Transverse colon (tissue), 4 donors: ENCODE measurements at regions not wholly inside any gene's neighbourhood (a gene's known extent, or its start where the extent isn't known, plus 50 kb on each side); places are given as distances from the start of the nearest gene placed in this dataset.
"Not testable (repeated sequence)": the region's sequence is repeated elsewhere in the genome, so short reads cannot be mapped to it uniquely, and the experiment has no call there.

ENCODE experiments used
- DNase-seq: peaks from one replicate; pipeline ENCODE4 v3.0.0-alpha.2; 2019
- H3K27ac ChIP-seq, 4 donors: fragments of 200-600 bp; sonication (generic); 2 replicates each; pipeline ENCODE4 v1.5.1; 2016 to 2018; ENCODE audit warnings: inconsistent platforms in 4 of 4
- H3K27me3 ChIP-seq: fragments of 200-600 bp; sonication (generic); 2 replicates; pipeline ENCODE4 v1.5.1; 2017; ENCODE audit warnings: inconsistent platforms
- H3K36me3 ChIP-seq, 4 donors: fragments of 200-600 bp; sonication (generic); 2 replicates each; pipeline ENCODE4 v1.5.1; 2017 to 2019; ENCODE audit warnings: inconsistent platforms in 4 of 4
- H3K4me1 ChIP-seq, 4 donors: fragments of 200-600 bp; sonication (generic); 2 replicates each; pipeline ENCODE4 v1.5.1; 2017 to 2020; ENCODE audit warnings: inconsistent platforms in 4 of 4
- H3K4me3 ChIP-seq, 4 donors: fragments of 200-600 bp; sonication (generic); 1 replicate in 1 of 4; 2 replicates in 3 of 4; pipeline versions ENCODE4 v1.5.1 to v1.6.1; 2017 to 2019; ENCODE audit warnings: inconsistent platforms in 4 of 4
- H3K9me3 ChIP-seq, 2 donors: fragments of 200-600 bp; sonication (generic); 2 replicates each; pipeline ENCODE4 v1.5.1; 2017 to 2019; ENCODE audit warnings: inconsistent platforms in 2 of 2
- CTCF ChIP-seq, 5 experiments: fragments of 200-600 bp in 3 of 5; fragments of 450-650 bp in 2 of 5; sonication (generic) in 3 of 5; IDR thresholded peaks; 1 replicate in 2 of 5; 2 replicates in 3 of 5; pipeline ENCODE4 v1.5.1; 2016 to 2017; ENCODE audit warnings: antibody characterized with exemption in 5 of 5, inconsistent platforms in 3 of 5, mild to moderate bottlenecking in 2 of 5, moderate library complexity in 1 of 5
- EP300 ChIP-seq: sonication (generic); formaldehyde crosslinking; IDR thresholded peaks from one replicate; pipeline ENCODE4 v1.6.1; 2017; ENCODE audit warnings: antibody characterized with exemption, low read depth
- POLR2A ChIP-seq: fragments of 450-650 bp; IDR thresholded peaks from one replicate; pipeline ENCODE4 v1.6.1; 2016; ENCODE audit warnings: antibody characterized with exemption, mild to moderate bottlenecking, moderate library complexity
- POLR2AphosphoS5 ChIP-seq, 3 donors: sonication (generic); formaldehyde crosslinking; IDR thresholded peaks; one replicate each; pipeline ENCODE4 v1.6.1; 2016; ENCODE audit warnings: antibody characterized with exemption in 3 of 3
- WGBS, 2 donors: methylation state at CpG; one replicate each; pipeline ENCODE4 v1.1.5; 2018; ENCODE audit warnings: low coverage in 1 of 2; 5-methylcytosine and 5-hydroxymethylcytosine counted together
- in situ Hi-C, 4 donors: fragments of 200-750 bp; cut with MboI; loops; one replicate each; pipeline versions ENCODE4 v1.15.0 to v1.15.1; 2017; ENCODE audit warnings: low sequenced_read_pairs in 3 of 4, low pct_ligation_motif_present in 1 of 4, low pct_unique_long_range_greater_than_20kb in 1 of 4
- intact Hi-C: fragments of 100-400 bp; cut with DNase I; formaldehyde crosslinking; loops from one replicate; pipeline ENCODE4 v1.15.1; 2023; ENCODE audit warnings: low total_unique reads

GRCh38 chr6:12490904-12491571 is 200.9 kb downstream of the EDN1 start:
- no peak overlapping the region for H3K4me3 ChIP-seq
- H3K27me3 ChIP-seq = no peaks in the 10 kb centered on the region
- 27 to 68% methylated on average over 2 of the region's 2 CpGs for WGBS, 2 donors
- no peak overlapping the region for H3K27ac ChIP-seq
- in situ Hi-C loops = no loop called here
- no peak for TF ChIP-seq POLR2A
- TF ChIP-seq POLR2AphosphoS5 (IDR thresholded peaks at IDR 0.05) = no peak
- no peak for TF ChIP-seq CTCF (IDR thresholded peaks at IDR 0.05)
- TF ChIP-seq EP300 = no peak
- H3K9me3 ChIP-seq = no peaks in the 10 kb centered on the region
- no peaks in the 10 kb centered on the region for H3K36me3 ChIP-seq
- DNase-seq = no peak
- H3K4me1 ChIP-seq = peaks cover 0 to 3% (median 0%) of the 10 kb centered on the region in 4 donors
- intact Hi-C loops = no loop called here

- H3K4me1 ChIP-seq, in situ Hi-C loops, H3K9me3 ChIP-seq, H3K27ac ChIP-seq, H3K36me3 ChIP-seq, intact Hi-C loops, H3K27me3 ChIP-seq, H3K4me3 ChIP-seq, DNase-seq: not testable (repeated sequence)
- 92 to 100% methylated on average over 1 to 4 of the region's 4 CpGs for WGBS, 2 donors
Observed at GRCh38 chr6:12492929-12493328, 202.8 kb downstream of the EDN1 start.

GRCh38 chr6:12493446-12493845 is 203.3 kb downstream of the EDN1 start:
- no peak for DNase-seq
- 80 to 95% methylated on average over 2 to 4 of the region's 4 CpGs for WGBS, 2 donors
- Histone ChIP-seq H3K4me1 (peaks cover 0 to 3% (median 0%) of the 10 kb centered on the region in 4 donors), H3K36me3 (no peaks in the 10 kb centered on the region), H3K4me3 (no peak overlapping the region), H3K27ac (no peak overlapping the region), H3K27me3 (no peaks in the 10 kb centered on the region), H3K9me3 (no peaks in the 10 kb centered on the region)
- TF ChIP-seq POLR2A (no peak), POLR2AphosphoS5 (IDR thresholded peaks at IDR 0.05) (no peak), EP300 (no peak), CTCF (IDR thresholded peaks at IDR 0.05) (no peak)
- in situ Hi-C loops = no loop called here
- intact Hi-C loops = no loop called here

- no peak for TF ChIP-seq CTCF (IDR thresholded peaks at IDR 0.05)
- no peak for TF ChIP-seq EP300
- no peak for TF ChIP-seq POLR2A
- no peak for TF ChIP-seq POLR2AphosphoS5 (IDR thresholded peaks at IDR 0.05)
- WGBS, 2 donors = 91% methylated on average over 7 of the region's 7 CpGs; no CpG with 5 or more reads in 1 of the 2 donors
- no peaks in the 10 kb centered on the region for H3K36me3 ChIP-seq
- H3K27me3 ChIP-seq = no peaks in the 10 kb centered on the region
- H3K9me3 ChIP-seq = peaks cover 0 to 2% of the 10 kb centered on the region in 2 donors
- DNase-seq = no peak
- no peak overlapping the region for H3K4me3 ChIP-seq
- no peak overlapping the region for H3K27ac ChIP-seq
- peaks cover 0 to 3% (median 0%) of the 10 kb centered on the region in 4 donors for H3K4me1 ChIP-seq
- intact Hi-C loops (no loop called here), in situ Hi-C loops (no loop called here)
Observed at GRCh38 chr6:12494161-12494560, 204.0 kb downstream of the EDN1 start.

GRCh38 chr6:12501990-12502389 is 211.8 kb downstream of the EDN1 start:
- 100% methylated on average over 1 of the region's 1 CpG for WGBS, 2 donors
- Histone ChIP-seq H3K27ac (no peak overlapping the region), H3K36me3 (no peaks in the 10 kb centered on the region), H3K27me3 (no peaks in the 10 kb centered on the region), H3K9me3 (peaks cover 0 to 7% of the 10 kb centered on the region in 2 donors), H3K4me3 (no peak overlapping the region), H3K4me1 (peaks cover 0 to 4% (median 0%) of the 10 kb centered on the region in 4 donors)
- no peak for DNase-seq
- intact Hi-C loops = no loop called here
- in situ Hi-C loops = no loop called here
- TF ChIP-seq POLR2A (no peak), EP300 (no peak), POLR2AphosphoS5 (IDR thresholded peaks at IDR 0.05) (no peak), CTCF (IDR thresholded peaks at IDR 0.05) (no peak)
